Stomach (tissue), 8 donors: ENCODE measurements at regions not wholly inside any gene's neighbourhood (a gene's known extent, or its start where the extent isn't known, plus 50 kb on each side); places are given as distances from the start of the nearest gene placed in this dataset.

Source experiments
- DNase-seq, 2 donors: peaks; one replicate each; pipeline versions ENCODE4 v3.0.0 to v3.0.0-alpha.2; 2013 to 2019
- H3K27ac ChIP-seq, 5 donors: fragments of 200-600 bp in 4 of 5; sonication (generic) in 4 of 5; one replicate each; pipeline ENCODE4 v1.5.1; 2013 to 2019; ENCODE audit warnings: mild to moderate bottlenecking in 1 of 5, moderate library complexity in 1 of 5
- H3K27me3 ChIP-seq, 3 donors: fragments of 200-600 bp; sonication (generic); one replicate each; pipeline ENCODE4 v1.5.1; 2017 to 2019; ENCODE audit warnings: mixed run types in 1 of 3
- H3K36me3 ChIP-seq, 4 donors: fragments of 200-600 bp; sonication (generic); 1 replicate in 3 of 4; 2 replicates in 1 of 4; pipeline ENCODE4 v1.5.1; 2016 to 2019
- H3K4me1 ChIP-seq, 4 donors: fragments of 200-600 bp; sonication (generic); one replicate each; pipeline ENCODE4 v1.5.1; 2016 to 2019
- H3K4me3 ChIP-seq, 4 donors: fragments of 200-600 bp; sonication (generic) in 3 of 4; one replicate each; pipeline ENCODE4 v1.5.1; 2016 to 2019; ENCODE audit warnings: mild to moderate bottlenecking in 1 of 4
- H3K9me3 ChIP-seq, 4 donors: fragments of 200-600 bp; sonication (generic); one replicate each; pipeline ENCODE4 v1.5.1; 2016 to 2019
- CTCF ChIP-seq, 7 experiments: fragments of 450-650 bp in 4 of 7; fragments of 200-600 bp in 3 of 7; sonication (generic) in 3 of 7; IDR thresholded peaks; one replicate each; pipeline ENCODE4 v1.5.1; 2016 to 2019; ENCODE audit warnings: antibody characterized with exemption in 7 of 7, control low read depth in 2 of 7, mild to moderate bottlenecking in 1 of 7
- EP300 ChIP-seq: sonication (generic); formaldehyde crosslinking; IDR thresholded peaks from one replicate; pipeline ENCODE4 v1.6.1; 2017; ENCODE audit warnings: antibody characterized with exemption
- POLR2A ChIP-seq, 4 donors: fragments of 450-650 bp; IDR thresholded peaks; one replicate each; pipeline ENCODE4 v1.6.1; 2016; ENCODE audit warnings: antibody characterized with exemption in 4 of 4, control low read depth in 2 of 4, mild to moderate bottlenecking in 1 of 4, moderate library complexity in 1 of 4
- POLR2AphosphoS5 ChIP-seq, 3 donors: sonication (generic); formaldehyde crosslinking; IDR thresholded peaks; one replicate each; pipeline ENCODE4 v1.6.1; 2016; ENCODE audit warnings: antibody characterized with exemption in 3 of 3
- WGBS, 5 donors: extraction: QIAGEN DNeasy Blood & Tissue Kit in 3 of 5; methylation state at CpG; one replicate each; pipeline versions ENCODE4 v1.1.5 to v1.1.7; 2013 to 2018; 5-methylcytosine and 5-hydroxymethylcytosine counted together
- intact Hi-C: fragments of 100-400 bp; cut with DNase I; formaldehyde crosslinking; loops from one replicate; pipeline ENCODE4 v1.15.1; 2023; ENCODE audit warnings: low total_unique reads
- donor health status: healthy with polysubstance abuse.
- donor health status: Bipolar disorder and iron deficiency.
- donor health status: healthy.

- H3K9me3 ChIP-seq, result peaks cover 0 to 10% (median 8%) of the 10 kb centered on the region in 4 donors
- H3K4me3 ChIP-seq, result no peak overlapping the region
- peaks cover 0 to 9% (median 0%) of the 10 kb centered on the region in 3 donors for H3K27me3 ChIP-seq
- WGBS, 5 donors, result 56 to 71% (median 66%) methylated on average over 25 to 34 of the region's 34 CpGs
- H3K4me1 ChIP-seq, result peaks cover 0 to 4% (median 0%) of the 10 kb centered on the region in 4 donors
- intact Hi-C loops, result no loop called here
- no peak overlapping the region for H3K27ac ChIP-seq
- no peak for TF ChIP-seq POLR2AphosphoS5 (IDR thresholded peaks at IDR 0.05)
- DNase-seq, result peak in 1 of 2 donors; percentile 47
- no peaks in the 10 kb centered on the region for H3K36me3 ChIP-seq
These were observed 127.3 kb downstream of the SIK1 start for GRCh38 chr21:43299441-43300277.

DNA sequence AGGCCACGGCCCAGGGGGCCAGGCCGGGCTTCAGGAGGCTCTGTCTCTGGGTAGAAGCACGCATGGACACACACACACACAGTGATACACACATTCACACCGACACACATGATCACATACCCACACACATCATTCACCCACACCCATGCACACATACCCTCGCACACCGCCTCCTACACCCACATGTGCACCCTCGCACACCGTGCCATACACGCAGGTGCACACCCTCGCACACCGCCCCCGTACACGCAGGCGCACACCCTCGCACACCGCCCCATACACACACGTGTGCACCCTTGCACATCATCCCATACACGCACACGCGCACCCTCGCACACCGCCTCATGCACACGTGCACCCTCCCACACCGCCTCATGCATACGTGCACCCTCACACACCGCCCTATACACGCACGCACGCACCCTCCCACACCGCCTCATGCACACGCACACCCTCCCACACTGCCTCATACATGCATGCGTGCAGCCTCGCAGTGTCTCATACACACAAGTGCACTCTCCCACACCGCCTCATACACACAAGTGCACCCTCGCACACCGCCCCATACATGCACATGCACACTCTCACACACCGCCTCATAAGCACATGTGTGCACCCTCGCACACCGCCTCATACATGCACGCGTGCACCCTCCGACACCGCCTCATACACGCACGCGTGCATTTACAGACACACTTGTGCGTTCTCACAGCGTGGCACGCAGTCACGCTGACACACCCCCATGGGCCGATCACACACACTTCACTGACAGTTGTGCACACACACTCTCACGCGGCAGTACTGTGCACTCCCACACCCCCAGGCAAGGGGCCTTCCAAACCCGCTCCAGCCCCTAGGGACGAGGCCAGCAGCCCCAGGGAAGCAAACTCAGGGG, 128.1 kb downstream of the SIK1 start:
- TF ChIP-seq CTCF (IDR thresholded peaks at IDR 0.05), result no peak
- no peak for TF ChIP-seq POLR2AphosphoS5 (IDR thresholded peaks at IDR 0.05)
- TF ChIP-seq EP300, result no peak
- no peak for TF ChIP-seq POLR2A (IDR thresholded peaks at IDR 0.05)
- H3K27me3 ChIP-seq, result peaks cover 0 to 9% (median 0%) of the 10 kb centered on the region in 3 donors
- peaks cover 0 to 10% (median 8%) of the 10 kb centered on the region in 4 donors for H3K9me3 ChIP-seq
- WGBS, 5 donors, result 96 to 97% (median 96%) methylated on average over 51 to 55 of the region's 55 CpGs
- no peak overlapping the region for H3K27ac ChIP-seq
- H3K4me1 ChIP-seq, result peaks cover 0 to 4% (median 0%) of the 10 kb centered on the region in 4 donors
- intact Hi-C loops, result no loop called here
- no peak for DNase-seq
- no peaks in the 10 kb centered on the region for H3K36me3 ChIP-seq
- no peak overlapping the region for H3K4me3 ChIP-seq

- DNase-seq, result no peak
- TF ChIP-seq POLR2AphosphoS5 (IDR thresholded peaks at IDR 0.05) (no peak), CTCF (IDR thresholded peaks at IDR 0.05) (no peak), POLR2A (IDR thresholded peaks at IDR 0.05) (no peak), EP300 (no peak)
- Histone ChIP-seq H3K9me3 (peaks cover 0 to 10% (median 8%) of the 10 kb centered on the region in 4 donors), H3K4me1 (peaks cover 0 to 4% (median 0%) of the 10 kb centered on the region in 4 donors), H3K36me3 (no peaks in the 10 kb centered on the region), H3K4me3 (no peak overlapping the region), H3K27ac (no peak overlapping the region), H3K27me3 (peaks cover 0 to 9% (median 0%) of the 10 kb centered on the region in 3 donors)
- intact Hi-C loops, result no loop called here
- 80 to 90% (median 89%) methylated on average over 3 to 11 of the region's 11 CpGs for WGBS, 5 donors
These were observed 128.9 kb downstream of the SIK1 start for GRCh38 chr21:43297989-43298388.

GRCh38 chr21:43297391-43297981, 128.7 kb downstream of the CRYAA start:
- peaks cover 0 to 5% (median 0%) of the 10 kb centered on the region in 3 donors for H3K27me3 ChIP-seq
- intact Hi-C loops, result no loop called here
- no peak overlapping the region for H3K27ac ChIP-seq
- H3K9me3 ChIP-seq, result peaks cover 0 to 10% (median 8%) of the 10 kb centered on the region in 4 donors
- TF ChIP-seq POLR2AphosphoS5 (IDR thresholded peaks at IDR 0.05) (no peak), POLR2A (IDR thresholded peaks at IDR 0.05) (no peak), CTCF (IDR thresholded peaks at IDR 0.05) (no peak), EP300 (no peak)
- H3K4me3 ChIP-seq, result no peak overlapping the region
- no peak for DNase-seq
- 83 to 91% (median 88%) methylated on average over 5 to 18 of the region's 18 CpGs for WGBS, 5 donors
- peaks cover 0 to 4% (median 0%) of the 10 kb centered on the region in 4 donors for H3K4me1 ChIP-seq
- H3K36me3 ChIP-seq, result no peaks in the 10 kb centered on the region
